Neural cell (in vitro differentiated cells): ENCODE measurements at regions not wholly inside any gene's neighbourhood (a gene's known extent, or its start where the extent isn't known, plus 50 kb on each side); places are given as distances from the start of the nearest gene placed in this dataset.

Source experiments
- H2AFZ ChIP-seq: fragments of 200-600, 300-800 bp; sonication (generic), shearing (Covaris generic); 2 replicates; pipeline ENCODE4 v1.6.0; 2014; ENCODE audit warnings: low read depth, mild to moderate bottlenecking, antibody characterized with exemption, low read length, moderate library complexity
- H3F3A ChIP-seq: fragments of 200-600 bp; shearing (Covaris generic); 2 replicates; pipeline ENCODE4 v1.6.1; 2016; ENCODE audit warnings: mild to moderate bottlenecking, moderate library complexity, mixed read lengths, antibody characterized with exemption, low read length; ENCODE audit not compliant: insufficient read depth, poor library complexity, severe bottlenecking
- H3K27ac ChIP-seq: fragments of 200-600, 300-800 bp; sonication (generic), shearing (Covaris generic); 2 replicates; pipeline ENCODE4 v1.5.1; 2014; ENCODE audit warnings: mild to moderate bottlenecking, low read length, moderate library complexity
- H3K27me3 ChIP-seq: fragments of 300-800, 200-600 bp; sonication (generic), shearing (Covaris generic); 2 replicates; pipeline ENCODE4 v1.6.0; 2014; ENCODE audit warnings: mild to moderate bottlenecking, low read depth, low read length, moderate library complexity; ENCODE audit not compliant: insufficient read depth
- H3K36me3 ChIP-seq: fragments of 300-800, 200-600 bp; sonication (generic), shearing (Covaris generic); 2 replicates; pipeline ENCODE4 v1.5.1; 2014; ENCODE audit warnings: mild to moderate bottlenecking, antibody characterized with exemption, low read length, moderate library complexity; ENCODE audit not compliant: insufficient read depth
- H3K4me2 ChIP-seq: fragments of 300-800, 200-600 bp; sonication (generic), shearing (Covaris generic); 2 replicates; pipeline ENCODE4 v1.6.0; 2014; ENCODE audit warnings: mild to moderate bottlenecking, low read length
- H3K4me3 ChIP-seq: fragments of 300-800, 200-600 bp; sonication (generic), shearing (Covaris generic); 2 replicates; pipeline ENCODE4 v1.5.1; 2014; ENCODE audit warnings: mild to moderate bottlenecking, low read length, moderate library complexity
- H3K79me2 ChIP-seq: fragments of 200-600 bp; shearing (Covaris generic); replicated peaks from 2 replicates; pipeline ENCODE4 v1.6.0; 2014; ENCODE audit warnings: mild to moderate bottlenecking, low read length, moderate library complexity; ENCODE audit not compliant: insufficient read depth
- H3K9ac ChIP-seq: fragments of 300-800, 200-600 bp; sonication (generic), shearing (Covaris generic); 2 replicates; pipeline ENCODE4 v1.6.1; 2016; ENCODE audit warnings: mild to moderate bottlenecking, low read length, mixed read lengths
- H3K9me2 ChIP-seq: fragments of 200-600 bp; shearing (Covaris generic); 2 replicates; pipeline ENCODE4 v1.6.1; 2016; ENCODE audit warnings: mild to moderate bottlenecking, low read length, mixed read lengths; ENCODE audit not compliant: insufficient read depth
- H3K9me3 ChIP-seq: fragments of 200-600, 300-800 bp; sonication (generic), shearing (Covaris generic); 2 replicates; pipeline ENCODE4 v1.6.1; 2016; ENCODE audit warnings: mild to moderate bottlenecking, mixed run types, low read length, moderate library complexity, mixed read lengths
- H4K20me1 ChIP-seq: fragments of 200-600 bp; shearing (Covaris generic); 2 replicates; pipeline ENCODE4 v1.6.1; 2016; ENCODE audit warnings: mild to moderate bottlenecking, mixed run types; ENCODE audit not compliant: insufficient read depth
- CTCF ChIP-seq: fragments of 450-650 bp; IDR thresholded peaks from 2 replicates; pipeline ENCODE4 v1.5.1; 2014; ENCODE audit warnings: antibody characterized with exemption, mild to moderate bottlenecking, moderate library complexity; ENCODE audit not compliant: poor library complexity, severe bottlenecking
- EP300 ChIP-seq: fragments of 450-650 bp; conservative IDR thresholded peaks from 2 replicates; pipeline ENCODE4 v1.6.1; 2014; ENCODE audit warnings: antibody characterized with exemption, mild to moderate bottlenecking, moderate library complexity; ENCODE audit not compliant: poor library complexity, severe bottlenecking
- EZH2 ChIP-seq: fragments of 200-600, 300-800 bp; shearing (Covaris generic), sonication (generic); IDR thresholded peaks from 2 replicates; pipeline ENCODE4 v1.6.1; 2014; ENCODE audit warnings: antibody characterized with exemption, low read length, borderline replicate concordance, mild to moderate bottlenecking; ENCODE audit not compliant: insufficient read depth, poor library complexity, severe bottlenecking
- MXI1 ChIP-seq: fragments of 450-650 bp; conservative IDR thresholded peaks from 2 replicates; pipeline ENCODE4 v1.6.1; 2014; ENCODE audit warnings: antibody characterized with exemption, mild to moderate bottlenecking; ENCODE audit not compliant: poor library complexity, severe bottlenecking
- POLR2AphosphoS5 ChIP-seq: IDR thresholded peaks from 2 replicates; pipeline ENCODE4 v1.6.1; 2012
- RAD21 ChIP-seq: fragments of 450-650 bp; conservative IDR thresholded peaks from 2 replicates; pipeline ENCODE4 v1.6.1; 2014; ENCODE audit warnings: antibody characterized with exemption, mild to moderate bottlenecking, moderate library complexity
- SMC3 ChIP-seq: fragments of 450-650 bp; conservative IDR thresholded peaks from 2 replicates; pipeline ENCODE4 v1.6.1; 2014; ENCODE audit warnings: antibody characterized with exemption, mild to moderate bottlenecking, moderate library complexity; ENCODE audit not compliant: poor library complexity
- TAF1 ChIP-seq: IDR thresholded peaks from 2 replicates; pipeline ENCODE4 v1.6.1; 2012; ENCODE audit warnings: low read depth
- TF ChIP-seq, protein P1 (sequence below): IDR thresholded peaks from 2 replicates; pipeline ENCODE4 v1.6.1; 2012; ENCODE audit warnings: borderline replicate concordance

- H3K36me3 ChIP-seq: no peaks in the 10 kb centered on the region
- no peaks in the 10 kb centered on the region for H3K79me2 ChIP-seq
- no peaks in the 10 kb centered on the region for H3K9me3 ChIP-seq
- no peaks in the 10 kb centered on the region for H3F3A ChIP-seq
- no peak for TF ChIP-seq TAF1
- no peak for TF ChIP-seq RAD21
- TF ChIP-seq MXI1: no peak
- no peak for TF ChIP-seq POLR2AphosphoS5
- TF ChIP-seq EP300: no peak
- no peak for TF ChIP-seq EZH2
- TF ChIP-seq, protein P1, sequence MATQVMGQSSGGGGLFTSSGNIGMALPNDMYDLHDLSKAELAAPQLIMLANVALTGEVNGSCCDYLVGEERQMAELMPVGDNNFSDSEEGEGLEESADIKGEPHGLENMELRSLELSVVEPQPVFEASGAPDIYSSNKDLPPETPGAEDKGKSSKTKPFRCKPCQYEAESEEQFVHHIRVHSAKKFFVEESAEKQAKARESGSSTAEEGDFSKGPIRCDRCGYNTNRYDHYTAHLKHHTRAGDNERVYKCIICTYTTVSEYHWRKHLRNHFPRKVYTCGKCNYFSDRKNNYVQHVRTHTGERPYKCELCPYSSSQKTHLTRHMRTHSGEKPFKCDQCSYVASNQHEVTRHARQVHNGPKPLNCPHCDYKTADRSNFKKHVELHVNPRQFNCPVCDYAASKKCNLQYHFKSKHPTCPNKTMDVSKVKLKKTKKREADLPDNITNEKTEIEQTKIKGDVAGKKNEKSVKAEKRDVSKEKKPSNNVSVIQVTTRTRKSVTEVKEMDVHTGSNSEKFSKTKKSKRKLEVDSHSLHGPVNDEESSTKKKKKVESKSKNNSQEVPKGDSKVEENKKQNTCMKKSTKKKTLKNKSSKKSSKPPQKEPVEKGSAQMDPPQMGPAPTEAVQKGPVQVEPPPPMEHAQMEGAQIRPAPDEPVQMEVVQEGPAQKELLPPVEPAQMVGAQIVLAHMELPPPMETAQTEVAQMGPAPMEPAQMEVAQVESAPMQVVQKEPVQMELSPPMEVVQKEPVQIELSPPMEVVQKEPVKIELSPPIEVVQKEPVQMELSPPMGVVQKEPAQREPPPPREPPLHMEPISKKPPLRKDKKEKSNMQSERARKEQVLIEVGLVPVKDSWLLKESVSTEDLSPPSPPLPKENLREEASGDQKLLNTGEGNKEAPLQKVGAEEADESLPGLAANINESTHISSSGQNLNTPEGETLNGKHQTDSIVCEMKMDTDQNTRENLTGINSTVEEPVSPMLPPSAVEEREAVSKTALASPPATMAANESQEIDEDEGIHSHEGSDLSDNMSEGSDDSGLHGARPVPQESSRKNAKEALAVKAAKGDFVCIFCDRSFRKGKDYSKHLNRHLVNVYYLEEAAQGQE: no peak
- TF ChIP-seq CTCF: no peak
- no peaks in the 10 kb centered on the region for H4K20me1 ChIP-seq
- no peak overlapping the region for H3K9ac ChIP-seq
- no peak overlapping the region for H3K27ac ChIP-seq
- no peak overlapping the region for H3K4me2 ChIP-seq
- H2AFZ ChIP-seq: no peak overlapping the region
- no peaks in the 10 kb centered on the region for H3K9me2 ChIP-seq
- no peaks in the 10 kb centered on the region for H3K27me3 ChIP-seq
- H3K4me3 ChIP-seq: no peak overlapping the region
Measured at GRCh38 chr5:174187001-174187400, 141.5 kb downstream of the NSG2 start.

GRCh38 chr5:174187481-174187880, 142.0 kb downstream of the NSG2 start:
- Histone ChIP-seq H3K36me3 (no peaks in the 10 kb centered on the region), H3K79me2 (no peaks in the 10 kb centered on the region), H3K9me3 (no peaks in the 10 kb centered on the region), H2AFZ (no peak overlapping the region), H3F3A (no peaks in the 10 kb centered on the region), H3K9me2 (no peaks in the 10 kb centered on the region), H3K4me3 (no peak overlapping the region), H3K4me2 (no peak overlapping the region), H3K9ac (no peak overlapping the region), H3K27me3 (no peaks in the 10 kb centered on the region), H3K27ac (no peak overlapping the region), H4K20me1 (no peaks in the 10 kb centered on the region)
- TF ChIP-seq MXI1 (no peak), EZH2 (no peak), TAF1 (no peak), POLR2AphosphoS5 (no peak), RAD21 (no peak), EP300 (no peak), CTCF (no peak), SMC3 (no peak)
- TF ChIP-seq, protein P1: no peak
